Adrenal gland (tissue), 5 donors: ENCODE measurements at regions not wholly inside any gene's neighbourhood (a gene's known extent, or its start where the extent isn't known, plus 50 kb on each side); places are given as distances from the start of the nearest gene placed in this dataset.

Source experiments
- POLR2A ChIP-seq, 2 donors: fragments of 450-650 bp; IDR thresholded peaks; one replicate each; pipeline ENCODE4 v1.6.1; 2017; ENCODE audit warnings: antibody characterized with exemption in 2 of 2, mild to moderate bottlenecking in 2 of 2, moderate library complexity in 1 of 2
- TF ChIP-seq, protein P1 (sequence below), 6 experiments: fragments of 450-650 bp in 4 of 6; fragments of 200-600 bp in 2 of 6; sonication (generic) in 1 of 6; IDR thresholded peaks; 1 replicate in 5 of 6; 2 replicates in 1 of 6; pipeline versions ENCODE4 v1.5.1 to v1.8.0; 2016 to 2021; ENCODE audit warnings: antibody characterized with exemption in 6 of 6, mild to moderate bottlenecking in 2 of 6, moderate library complexity in 1 of 6
- donor health status: DM: no; HTN: no; CAD: no.

DNA sequence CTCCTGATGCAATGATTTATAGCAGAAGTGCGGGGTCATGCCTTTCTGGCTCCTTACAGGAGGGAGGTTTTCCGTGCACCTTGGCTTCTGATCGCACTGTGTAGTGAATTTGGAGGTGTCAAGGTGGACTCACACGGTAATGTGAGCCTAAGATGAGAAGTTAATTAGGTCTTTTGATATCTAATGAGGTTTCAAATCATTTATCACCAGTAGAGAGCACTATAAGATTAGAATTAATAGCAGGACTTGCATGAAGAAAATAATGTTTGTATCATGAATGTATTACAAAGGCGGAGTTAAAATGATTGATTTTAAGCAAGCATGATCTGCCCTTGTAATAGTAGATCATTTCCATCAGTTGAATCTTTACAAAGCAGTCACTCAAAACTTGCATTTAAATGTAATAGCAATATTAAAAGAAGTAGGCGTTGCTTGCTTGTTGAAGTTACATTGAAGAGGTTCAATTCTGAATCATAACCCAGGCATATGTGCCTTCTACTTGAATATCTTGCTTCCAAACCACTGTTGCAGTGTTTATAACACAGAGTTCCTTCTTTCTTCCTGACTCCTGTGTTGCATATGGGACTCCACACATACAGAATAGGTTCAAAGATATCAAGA is 152.1 kb downstream of the FMR1NB start:
- TF ChIP-seq, protein P1, sequence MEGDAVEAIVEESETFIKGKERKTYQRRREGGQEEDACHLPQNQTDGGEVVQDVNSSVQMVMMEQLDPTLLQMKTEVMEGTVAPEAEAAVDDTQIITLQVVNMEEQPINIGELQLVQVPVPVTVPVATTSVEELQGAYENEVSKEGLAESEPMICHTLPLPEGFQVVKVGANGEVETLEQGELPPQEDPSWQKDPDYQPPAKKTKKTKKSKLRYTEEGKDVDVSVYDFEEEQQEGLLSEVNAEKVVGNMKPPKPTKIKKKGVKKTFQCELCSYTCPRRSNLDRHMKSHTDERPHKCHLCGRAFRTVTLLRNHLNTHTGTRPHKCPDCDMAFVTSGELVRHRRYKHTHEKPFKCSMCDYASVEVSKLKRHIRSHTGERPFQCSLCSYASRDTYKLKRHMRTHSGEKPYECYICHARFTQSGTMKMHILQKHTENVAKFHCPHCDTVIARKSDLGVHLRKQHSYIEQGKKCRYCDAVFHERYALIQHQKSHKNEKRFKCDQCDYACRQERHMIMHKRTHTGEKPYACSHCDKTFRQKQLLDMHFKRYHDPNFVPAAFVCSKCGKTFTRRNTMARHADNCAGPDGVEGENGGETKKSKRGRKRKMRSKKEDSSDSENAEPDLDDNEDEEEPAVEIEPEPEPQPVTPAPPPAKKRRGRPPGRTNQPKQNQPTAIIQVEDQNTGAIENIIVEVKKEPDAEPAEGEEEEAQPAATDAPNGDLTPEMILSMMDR (IDR thresholded peaks at IDR 0.05) = peak in 3 of 6 experiments; percentile 30 to 34 (median 32)
- TF ChIP-seq POLR2A (IDR thresholded peaks at IDR 0.05) = no peak
